AG04450 (cell line): ENCODE measurements at regions not wholly inside any gene's neighbourhood (a gene's known extent, or its start where the extent isn't known, plus 50 kb on each side); places are given as distances from the start of the nearest gene placed in this dataset.

Source experiments
- CTCF ChIA-PET: fragments of 300-600, 350-600 bp; formaldehyde crosslinking; extraction: SDS; loops from one replicate; lab custom pipeline; 2022; ENCODE audit warnings: antibody characterized with exemption, inconsistent platforms; lab: Charles Lee
- POLR2A ChIA-PET: fragments of 350-600 bp; formaldehyde crosslinking; extraction: SDS; loops from one replicate; lab custom pipeline; 2021; ENCODE audit warnings: antibody characterized with exemption, inconsistent platforms; lab: Yijun Ruan, JAX
- DNase-seq: peaks from one replicate; pipeline ENCODE4 v3.0.0-alpha.2; 2011; ENCODE audit warnings: low read depth, low spot score
- H3K27ac ChIP-seq: one replicate; pipeline ENCODE4 v1.5.1; 2012; ENCODE audit warnings: low read depth, low read length, control low read depth
- H3K27me3 ChIP-seq: one replicate; pipeline ENCODE4 v1.6.0; 2012; ENCODE audit warnings: low read length; ENCODE audit not compliant: control insufficient read depth, insufficient read depth
- H3K4me3 ChIP-seq: 2 replicates; pipeline ENCODE4 v1.5.1; 2011; ENCODE audit warnings: mild to moderate bottlenecking, low read depth, low read length, control low read depth
- H3K9me3 ChIP-seq: 2 replicates; pipeline ENCODE4 v1.5.1; 2012; ENCODE audit warnings: low read length; ENCODE audit not compliant: control insufficient read depth, insufficient read depth
- TF ChIP-seq, protein P1 (sequence below): IDR thresholded peaks from 2 replicates; pipeline ENCODE4 v1.5.1; 2011; ENCODE audit warnings: low read depth, low read length, control low read depth, inconsistent platforms

DNA sequence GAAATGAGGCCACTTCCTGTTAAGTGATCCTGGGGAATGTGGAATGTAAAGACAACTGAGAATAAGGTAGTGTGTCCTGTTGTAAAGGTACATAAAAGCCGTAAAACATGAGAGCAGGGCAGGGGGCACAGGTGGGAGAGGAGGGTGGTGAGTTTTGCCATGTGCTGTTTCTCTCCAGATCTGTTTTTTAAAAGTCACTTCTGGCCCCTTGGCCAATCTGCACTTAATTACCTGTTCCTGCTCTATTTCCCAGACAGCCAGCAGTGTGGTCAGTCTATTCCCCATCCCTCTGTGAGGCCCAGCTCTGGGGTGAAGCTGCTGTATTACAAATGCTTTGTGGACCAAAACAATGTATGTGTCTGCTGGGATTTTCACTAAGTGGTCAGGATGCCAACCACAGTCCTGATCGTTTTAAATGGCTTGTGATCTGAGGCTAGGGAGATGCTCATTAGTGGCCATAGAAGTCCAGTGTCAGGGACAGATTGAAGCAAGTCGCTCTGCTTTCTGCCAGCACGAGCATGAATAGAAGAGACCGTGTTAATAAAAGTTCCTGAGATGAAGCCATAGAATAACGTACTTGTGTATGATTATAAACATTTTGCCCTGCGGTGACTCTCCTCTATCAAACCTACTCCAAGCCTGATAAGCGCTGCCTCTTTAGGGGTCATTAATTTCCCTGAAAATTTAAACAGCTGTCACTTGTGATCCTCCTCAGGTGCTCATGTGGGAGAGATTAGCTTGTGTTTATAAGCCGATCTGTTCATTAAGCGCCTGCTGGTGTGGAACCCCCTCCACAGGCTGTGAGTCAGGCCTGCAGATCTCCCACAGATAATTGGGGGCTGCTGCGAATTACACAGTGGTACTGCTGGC, 111.8 kb upstream of the CENPW start:
- Histone ChIP-seq H3K4me3 (no peak overlapping the region), H3K27me3 (no peaks in the 10 kb centered on the region), H3K9me3 (no peaks in the 10 kb centered on the region; the same call in 1 of the 2 replicates), H3K27ac (no peak overlapping the region)
- CTCF ChIA-PET: no interaction called here
- TF ChIP-seq, protein P1, sequence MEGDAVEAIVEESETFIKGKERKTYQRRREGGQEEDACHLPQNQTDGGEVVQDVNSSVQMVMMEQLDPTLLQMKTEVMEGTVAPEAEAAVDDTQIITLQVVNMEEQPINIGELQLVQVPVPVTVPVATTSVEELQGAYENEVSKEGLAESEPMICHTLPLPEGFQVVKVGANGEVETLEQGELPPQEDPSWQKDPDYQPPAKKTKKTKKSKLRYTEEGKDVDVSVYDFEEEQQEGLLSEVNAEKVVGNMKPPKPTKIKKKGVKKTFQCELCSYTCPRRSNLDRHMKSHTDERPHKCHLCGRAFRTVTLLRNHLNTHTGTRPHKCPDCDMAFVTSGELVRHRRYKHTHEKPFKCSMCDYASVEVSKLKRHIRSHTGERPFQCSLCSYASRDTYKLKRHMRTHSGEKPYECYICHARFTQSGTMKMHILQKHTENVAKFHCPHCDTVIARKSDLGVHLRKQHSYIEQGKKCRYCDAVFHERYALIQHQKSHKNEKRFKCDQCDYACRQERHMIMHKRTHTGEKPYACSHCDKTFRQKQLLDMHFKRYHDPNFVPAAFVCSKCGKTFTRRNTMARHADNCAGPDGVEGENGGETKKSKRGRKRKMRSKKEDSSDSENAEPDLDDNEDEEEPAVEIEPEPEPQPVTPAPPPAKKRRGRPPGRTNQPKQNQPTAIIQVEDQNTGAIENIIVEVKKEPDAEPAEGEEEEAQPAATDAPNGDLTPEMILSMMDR: no peak
- POLR2A ChIA-PET: no interaction called here
- no peak for DNase-seq

DNA sequence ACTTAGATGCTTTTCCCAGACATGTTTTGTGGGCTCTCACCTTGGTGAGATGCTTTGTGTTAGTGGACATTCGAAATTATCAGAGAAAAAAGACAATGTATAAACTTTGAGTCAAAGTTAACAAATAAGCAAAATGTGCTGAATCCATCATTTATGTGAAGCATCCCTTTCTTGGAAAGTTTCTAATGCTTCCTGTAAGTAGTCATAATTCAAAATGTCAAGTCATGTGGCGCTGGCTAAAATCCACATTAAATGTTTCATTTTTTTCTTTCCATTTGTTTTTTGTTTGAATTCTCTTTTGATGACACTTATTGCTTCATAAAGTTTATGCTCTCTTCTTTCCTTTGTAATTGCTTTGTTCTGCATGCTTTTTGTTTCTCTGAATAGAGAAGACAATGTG, 107.2 kb upstream of the CENPW start:
- no peak overlapping the region for H3K4me3 ChIP-seq
- H3K27ac ChIP-seq: no peak overlapping the region
- DNase-seq: no peak
- H3K27me3 ChIP-seq: no peaks in the 10 kb centered on the region
- POLR2A ChIA-PET: no interaction called here
- CTCF ChIA-PET: no interaction called here
- TF ChIP-seq, protein P1: no peak
- no peaks in the 10 kb centered on the region for H3K9me3 ChIP-seq

DNA sequence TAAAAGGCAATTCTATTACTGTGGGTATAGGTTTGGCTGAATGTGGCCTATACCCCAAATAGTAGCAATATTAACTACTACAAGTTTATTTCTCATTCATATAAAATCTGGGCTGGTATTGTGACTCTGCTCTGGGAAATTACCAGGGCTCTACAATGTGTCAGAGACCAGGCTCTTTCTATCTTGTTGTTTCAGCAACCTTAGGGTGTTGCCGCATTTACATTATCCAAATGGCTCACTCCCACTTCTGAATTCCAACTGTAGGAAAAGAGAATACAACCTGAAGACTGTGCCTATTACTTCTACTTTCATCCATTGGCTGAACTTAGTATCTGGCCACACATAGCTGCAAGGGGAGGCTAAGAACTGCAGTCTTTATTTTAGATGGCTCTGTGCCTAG, 106.7 kb upstream of the CENPW start:
- Histone ChIP-seq H3K27me3 (no peaks in the 10 kb centered on the region), H3K27ac (no peak overlapping the region), H3K4me3 (no peak overlapping the region), H3K9me3 (no peaks in the 10 kb centered on the region)
- DNase-seq: no peak
- CTCF ChIA-PET: no interaction called here
- TF ChIP-seq, protein P1: no peak
- POLR2A ChIA-PET: no interaction called here

DNA sequence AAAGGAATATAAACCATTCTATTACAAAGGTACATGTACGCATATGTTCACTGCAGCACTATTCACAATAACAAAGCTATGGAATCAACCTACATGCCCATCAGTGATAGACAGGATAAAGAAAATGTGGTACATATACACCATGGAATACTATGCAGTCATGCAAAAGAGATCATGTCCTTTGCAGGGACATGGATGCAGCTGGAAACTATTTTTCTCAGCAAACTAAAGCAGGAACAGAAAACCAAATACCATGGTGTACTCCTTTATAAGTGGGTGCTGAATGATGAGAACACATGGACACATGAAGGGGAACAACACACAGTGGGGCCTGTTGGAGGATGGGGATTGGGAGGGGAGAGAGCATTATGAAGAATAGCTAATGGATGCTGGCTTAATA, 104.6 kb upstream of the CENPW start:
- CTCF ChIA-PET: no interaction called here

DNA sequence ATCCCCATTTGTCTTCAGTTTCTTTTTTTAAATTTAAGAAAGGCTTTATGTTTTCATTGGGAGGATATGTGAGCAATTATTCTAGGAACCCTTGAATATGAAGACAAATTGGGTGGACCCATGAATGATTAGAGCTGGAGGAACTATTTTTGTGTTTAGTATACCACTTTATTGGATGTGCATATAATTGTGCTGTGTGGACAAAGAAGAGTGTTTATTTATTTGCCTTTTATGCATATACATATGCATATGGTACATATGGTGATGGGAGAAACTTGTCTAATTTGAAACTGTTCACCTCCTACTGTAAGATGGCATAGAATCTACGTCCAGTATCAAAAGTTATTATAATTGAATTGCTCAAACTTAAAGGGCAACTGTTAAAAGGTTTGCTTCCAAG, 94.8 kb upstream of the CENPW start:
- ChIA-PET POLR2A (no interaction called here), CTCF (no interaction called here)
- TF ChIP-seq, protein P1: no peak
- Histone ChIP-seq H3K27me3 (no peaks in the 10 kb centered on the region), H3K9me3 (no peaks in the 10 kb centered on the region; the same call in 1 of the 2 replicates), H3K27ac (no peak overlapping the region), H3K4me3 (no peak overlapping the region)
- DNase-seq: no peak

More for the DNA sequence above, 104.6 kb upstream of the CENPW start:
- H3K27me3 ChIP-seq: no peaks in the 10 kb centered on the region
- no peak overlapping the region for H3K4me3 ChIP-seq
- POLR2A ChIA-PET: no interaction called here
- no peaks in the 10 kb centered on the region for H3K9me3 ChIP-seq
- TF ChIP-seq, protein P1: no peak
- H3K27ac ChIP-seq: no peak overlapping the region
- no peak for DNase-seq
